ENCODE measurements at regions not wholly inside any gene's neighbourhood (a gene's known extent, or its start where the extent isn't known, plus 50 kb on each side); places are given as distances from the start of the nearest gene placed in this dataset.

DNA sequence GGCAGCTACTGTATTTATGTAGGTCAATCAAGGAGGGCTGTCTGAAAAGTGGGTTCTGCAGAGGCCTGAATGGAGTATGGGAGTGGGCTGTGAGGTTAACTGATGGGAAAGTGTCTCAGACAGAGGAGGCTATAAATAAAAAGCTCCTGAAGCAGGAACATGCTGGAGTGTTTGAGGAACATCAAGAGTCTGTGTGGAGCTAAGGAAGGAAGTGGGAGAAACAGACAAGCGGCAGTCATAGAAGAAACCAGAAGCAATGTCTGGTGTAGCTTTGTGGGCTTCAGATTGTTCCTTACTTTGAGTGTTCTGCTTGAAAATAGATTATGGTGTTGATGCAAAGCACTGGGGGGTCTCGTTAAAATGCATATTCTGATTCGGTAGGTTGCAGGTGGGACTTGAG is 101.5 kb upstream of the OGFRL1 start:
- TF ChIP-seq, protein P1, sequence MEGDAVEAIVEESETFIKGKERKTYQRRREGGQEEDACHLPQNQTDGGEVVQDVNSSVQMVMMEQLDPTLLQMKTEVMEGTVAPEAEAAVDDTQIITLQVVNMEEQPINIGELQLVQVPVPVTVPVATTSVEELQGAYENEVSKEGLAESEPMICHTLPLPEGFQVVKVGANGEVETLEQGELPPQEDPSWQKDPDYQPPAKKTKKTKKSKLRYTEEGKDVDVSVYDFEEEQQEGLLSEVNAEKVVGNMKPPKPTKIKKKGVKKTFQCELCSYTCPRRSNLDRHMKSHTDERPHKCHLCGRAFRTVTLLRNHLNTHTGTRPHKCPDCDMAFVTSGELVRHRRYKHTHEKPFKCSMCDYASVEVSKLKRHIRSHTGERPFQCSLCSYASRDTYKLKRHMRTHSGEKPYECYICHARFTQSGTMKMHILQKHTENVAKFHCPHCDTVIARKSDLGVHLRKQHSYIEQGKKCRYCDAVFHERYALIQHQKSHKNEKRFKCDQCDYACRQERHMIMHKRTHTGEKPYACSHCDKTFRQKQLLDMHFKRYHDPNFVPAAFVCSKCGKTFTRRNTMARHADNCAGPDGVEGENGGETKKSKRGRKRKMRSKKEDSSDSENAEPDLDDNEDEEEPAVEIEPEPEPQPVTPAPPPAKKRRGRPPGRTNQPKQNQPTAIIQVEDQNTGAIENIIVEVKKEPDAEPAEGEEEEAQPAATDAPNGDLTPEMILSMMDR (IDR thresholded peaks at IDR 0.05), result no peak
- TF ChIP-seq EP300 (IDR thresholded peaks at IDR 0.05), result no peak
